ENCODE measurements at regions not wholly inside any gene's neighbourhood (a gene's known extent, or its start where the extent isn't known, plus 50 kb on each side); places are given as distances from the start of the nearest gene placed in this dataset.

DNA sequence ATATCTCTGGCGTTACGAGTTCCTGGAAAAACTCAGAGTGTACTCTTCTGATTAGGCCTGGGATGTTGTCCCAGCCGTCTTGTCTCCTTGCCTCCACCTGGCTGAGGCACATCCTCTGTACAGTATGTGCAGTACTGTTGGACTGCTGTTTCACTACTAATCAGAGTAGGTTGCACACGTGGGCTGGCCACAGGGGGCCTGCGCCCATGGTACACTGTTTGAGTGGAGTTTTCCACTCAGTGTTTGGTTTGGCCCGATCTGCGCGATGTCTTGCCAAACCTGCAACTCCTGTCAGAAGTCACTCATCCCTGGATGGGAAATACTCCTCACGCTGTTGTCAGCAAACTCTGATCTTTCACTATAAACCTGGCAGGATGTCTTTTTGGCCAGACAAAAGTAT, 189.6 kb upstream of the CSNK1A1L start:
- H3K4me1 ChIP-seq (ENCODE audit: control insufficient read depth in 2 of 2, insufficient read depth in 2 of 2, low read length in 2 of 2), result no peaks in the 10 kb centered on the region
- H3K9me3 Mint-ChIP-seq, result peaks cover 0 to 7% (median 2%) of the 10 kb centered on the region in 11 donors
- H3K4me3 ChIP-seq (ENCODE audit: low read length), result no peak overlapping the region
- no peaks in the 10 kb centered on the region for H3K9me3 ChIP-seq (ENCODE audit: control insufficient read depth in 2 of 3, low read length in 3 of 3)
- H3K4me1 Mint-ChIP-seq, result no peaks in the 10 kb centered on the region
- ChIA-PET POLR2A (no interaction called here), CTCF (no interaction called here)
- H3K27me3 ChIP-seq (ENCODE audit: control insufficient read depth in 2 of 2, insufficient read depth in 2 of 2, low read length in 2 of 2), result no peaks in the 10 kb centered on the region
- no peak for ATAC-seq
- no peaks in the 10 kb centered on the region for H3K36me3 ChIP-seq (ENCODE audit: control insufficient read depth in 2 of 3, insufficient read depth in 3 of 3, low read length in 3 of 3)
- no peak overlapping the region for H3K4me3 Mint-ChIP-seq
- no peak overlapping the region for H3K27ac ChIP-seq (ENCODE audit: low read depth, low read length)
- intact Hi-C loops (cut with micrococcal nuclease), result no loop called here
- no peak overlapping the region for H3K27ac Mint-ChIP-seq
- no peaks in the 10 kb centered on the region for H3K36me3 Mint-ChIP-seq
- H3K27me3 Mint-ChIP-seq, result no peaks in the 10 kb centered on the region
- no peak for DNase-seq

DNA sequence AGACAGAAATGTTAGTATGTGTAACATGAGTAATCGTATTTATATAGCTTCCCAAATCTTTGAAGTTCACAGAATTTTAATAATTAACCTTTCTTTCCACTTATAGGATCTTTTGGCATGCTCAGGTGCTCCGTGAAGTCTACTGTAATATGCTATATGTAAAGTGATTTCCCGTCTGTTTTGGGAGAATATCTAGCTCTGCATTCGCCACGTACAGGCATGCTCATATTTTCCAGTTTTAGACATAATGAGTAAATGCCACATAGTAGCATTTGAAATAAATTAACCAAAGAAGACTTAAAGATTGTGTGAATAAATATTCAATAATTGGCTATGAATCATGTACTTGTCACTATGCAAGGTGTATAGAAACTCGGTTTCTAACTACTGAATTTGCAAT, 189.0 kb upstream of the CSNK1A1L start:
- ChIA-PET CTCF (no interaction called here), POLR2A (no interaction called here)
- no peaks in the 10 kb centered on the region for H3K27me3 Mint-ChIP-seq
- no peaks in the 10 kb centered on the region for H3K4me1 Mint-ChIP-seq
- H3K36me3 Mint-ChIP-seq, result no peaks in the 10 kb centered on the region
- Histone ChIP-seq H3K27me3 (ENCODE audit: control insufficient read depth in 2 of 2, insufficient read depth in 2 of 2, low read length in 2 of 2) (no peaks in the 10 kb centered on the region), H3K27ac (ENCODE audit: low read depth, low read length) (no peak overlapping the region), H3K4me1 (ENCODE audit: control insufficient read depth in 2 of 2, insufficient read depth in 2 of 2, low read length in 2 of 2) (no peaks in the 10 kb centered on the region), H3K36me3 (ENCODE audit: control insufficient read depth in 2 of 3, insufficient read depth in 3 of 3, low read length in 3 of 3) (no peaks in the 10 kb centered on the region), H3K9me3 (ENCODE audit: control insufficient read depth in 2 of 3, low read length in 3 of 3) (no peaks in the 10 kb centered on the region), H3K4me3 (ENCODE audit: low read length) (no peak overlapping the region)
- no peak for ATAC-seq
- no peak for DNase-seq
- peaks cover 0 to 7% (median 2%) of the 10 kb centered on the region in 11 donors for H3K9me3 Mint-ChIP-seq
- no peak overlapping the region for H3K27ac Mint-ChIP-seq
- intact Hi-C loops (cut with micrococcal nuclease), result no loop called here
- H3K4me3 Mint-ChIP-seq, result no peak overlapping the region

- no peak overlapping the region for H3K27ac Mint-ChIP-seq
- no peaks in the 10 kb centered on the region for H3K9me3 ChIP-seq (ENCODE audit: control insufficient read depth in 2 of 3, low read length in 3 of 3)
- no peak overlapping the region for H3K4me3 Mint-ChIP-seq
- DNase-seq, result no peak
- no peaks in the 10 kb centered on the region for H3K36me3 ChIP-seq (ENCODE audit: control insufficient read depth in 2 of 3, insufficient read depth in 3 of 3, low read length in 3 of 3)
- ChIA-PET POLR2A (no interaction called here), CTCF (no interaction called here)
- no peaks in the 10 kb centered on the region for H3K4me1 ChIP-seq (ENCODE audit: control insufficient read depth in 2 of 2, insufficient read depth in 2 of 2, low read length in 2 of 2)
- intact Hi-C loops (cut with micrococcal nuclease), result no loop called here
- no peak for ATAC-seq
- H3K27me3 ChIP-seq (ENCODE audit: control insufficient read depth in 2 of 2, insufficient read depth in 2 of 2, low read length in 2 of 2), result no peaks in the 10 kb centered on the region
- no peaks in the 10 kb centered on the region for H3K27me3 Mint-ChIP-seq
- H3K36me3 Mint-ChIP-seq, result no peaks in the 10 kb centered on the region
- H3K4me1 Mint-ChIP-seq, result no peaks in the 10 kb centered on the region
- H3K9me3 Mint-ChIP-seq, result peaks cover 0 to 5% (median 0%) of the 10 kb centered on the region in 11 donors
- H3K4me3 ChIP-seq (ENCODE audit: low read length), result no peak overlapping the region
- H3K27ac ChIP-seq (ENCODE audit: low read depth, low read length), result no peak overlapping the region
Observed at GRCh38 chr13:37293295-37293694, 187.8 kb upstream of the CSNK1A1L start.

DNA sequence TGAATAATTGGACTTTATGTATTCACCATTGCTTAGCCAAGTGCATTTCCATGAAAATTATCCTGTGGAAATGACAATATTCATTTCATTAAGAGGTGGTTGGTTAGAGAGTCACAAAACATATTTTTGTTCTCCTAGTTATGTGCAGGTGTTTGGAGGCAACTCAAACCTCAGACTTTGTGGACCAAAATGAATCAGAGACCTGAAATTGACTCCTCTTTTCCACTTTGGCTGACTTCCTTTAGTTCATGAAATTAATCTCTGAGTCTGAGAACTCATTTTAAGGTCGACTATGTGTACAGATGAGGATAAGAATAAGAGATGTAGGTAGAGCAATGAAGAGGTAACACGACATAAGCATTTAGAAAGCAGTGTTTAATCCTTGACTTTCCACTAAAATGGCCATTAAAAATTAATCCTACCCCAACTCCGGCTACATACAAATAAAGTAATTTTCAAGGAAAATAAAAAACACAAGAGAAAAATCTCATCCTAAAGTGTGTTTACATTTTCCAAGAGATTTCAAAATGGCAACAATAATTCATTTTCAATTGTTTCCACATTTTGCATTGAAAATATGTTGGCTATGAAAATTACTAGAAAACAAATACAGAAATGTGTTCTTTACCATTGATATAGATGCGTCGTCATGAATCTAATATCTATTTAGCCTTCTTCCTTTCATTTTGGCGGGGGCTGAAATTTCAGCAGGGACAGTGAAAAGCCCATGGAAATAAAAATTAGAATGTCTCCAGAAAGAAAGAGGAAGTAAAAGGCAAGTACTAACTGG, 185.4 kb upstream of the CSNK1A1L start:
- Mint-ChIP-seq H3K9me3 (peaks cover 0 to 3% (median 0%) of the 10 kb centered on the region in 11 donors), H3K27ac (no peak overlapping the region), H3K4me1 (no peaks in the 10 kb centered on the region), H3K27me3 (no peaks in the 10 kb centered on the region), H3K4me3 (no peak overlapping the region), H3K36me3 (no peaks in the 10 kb centered on the region)
- H3K36me3 ChIP-seq (ENCODE audit: control insufficient read depth in 2 of 3, insufficient read depth in 3 of 3, low read length in 3 of 3), result no peaks in the 10 kb centered on the region
- H3K27ac ChIP-seq (ENCODE audit: low read depth, low read length), result no peak overlapping the region
- no peaks in the 10 kb centered on the region for H3K9me3 ChIP-seq (ENCODE audit: control insufficient read depth in 2 of 3, low read length in 3 of 3)
- CTCF ChIA-PET, result no interaction called here
- intact Hi-C loops (cut with micrococcal nuclease), result no loop called here
- no peaks in the 10 kb centered on the region for H3K27me3 ChIP-seq (ENCODE audit: control insufficient read depth in 2 of 2, insufficient read depth in 2 of 2, low read length in 2 of 2)
- H3K4me3 ChIP-seq (ENCODE audit: low read length), result no peak overlapping the region
- H3K4me1 ChIP-seq (ENCODE audit: control insufficient read depth in 2 of 2, insufficient read depth in 2 of 2, low read length in 2 of 2), result no peaks in the 10 kb centered on the region
- no peak for ATAC-seq
- DNase-seq, result no peak
- POLR2A ChIA-PET, result no interaction called here

DNA sequence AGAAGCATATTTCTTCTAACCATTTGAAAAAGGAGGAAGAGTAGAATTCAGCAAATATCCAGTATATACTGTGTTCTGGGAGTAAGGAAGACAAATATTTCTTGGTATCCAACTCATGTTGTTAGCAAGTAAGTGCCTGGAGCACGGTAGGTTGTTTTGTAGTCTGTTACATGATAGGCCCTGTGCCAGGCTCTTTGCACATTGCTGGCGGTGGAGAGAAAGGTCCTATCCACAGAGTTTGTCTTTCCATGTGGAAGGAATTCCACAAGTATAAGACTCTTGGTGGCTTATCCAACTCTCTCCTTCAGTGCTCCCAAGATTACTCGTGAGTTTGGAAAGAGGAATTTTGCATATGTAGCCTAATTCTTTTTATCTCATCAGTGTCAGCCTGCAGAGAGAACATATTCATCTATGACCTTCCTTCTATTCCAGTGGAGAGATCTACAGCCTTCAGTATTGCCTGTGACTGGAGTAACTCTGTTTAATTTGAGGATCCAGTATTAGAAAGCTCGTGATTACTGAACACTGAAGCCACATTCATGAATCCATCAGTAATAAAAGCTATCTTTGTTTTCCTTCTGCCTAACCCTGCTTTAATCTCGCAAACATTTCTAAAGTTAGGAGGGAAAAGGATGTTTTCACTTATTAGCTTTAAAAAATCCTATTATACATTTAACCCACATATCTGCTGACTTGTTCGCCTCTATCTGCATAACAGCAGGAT, 183.9 kb upstream of the CSNK1A1L start:
- Mint-ChIP-seq H3K4me1 (no peaks in the 10 kb centered on the region), H3K9me3 (peaks cover 0 to 3% (median 0%) of the 10 kb centered on the region in 11 donors), H3K27ac (no peak overlapping the region), H3K27me3 (no peaks in the 10 kb centered on the region), H3K36me3 (no peaks in the 10 kb centered on the region), H3K4me3 (no peak overlapping the region)
- H3K36me3 ChIP-seq (ENCODE audit: control insufficient read depth in 2 of 3, insufficient read depth in 3 of 3, low read length in 3 of 3), result no peaks in the 10 kb centered on the region
- DNase-seq (no peak), ATAC-seq (no peak)
- H3K9me3 ChIP-seq (ENCODE audit: control insufficient read depth in 2 of 3, low read length in 3 of 3), result no peaks in the 10 kb centered on the region
- H3K27ac ChIP-seq (ENCODE audit: low read depth, low read length), result no peak overlapping the region
- ChIA-PET CTCF (no interaction called here), POLR2A (no interaction called here)
- intact Hi-C loops (cut with micrococcal nuclease), result no loop called here
- H3K27me3 ChIP-seq (ENCODE audit: control insufficient read depth in 2 of 2, insufficient read depth in 2 of 2, low read length in 2 of 2), result no peaks in the 10 kb centered on the region
- no peaks in the 10 kb centered on the region for H3K4me1 ChIP-seq (ENCODE audit: control insufficient read depth in 2 of 2, insufficient read depth in 2 of 2, low read length in 2 of 2)
- no peak overlapping the region for H3K4me3 ChIP-seq (ENCODE audit: low read length)

GRCh38 chr13:37288057-37288720, 182.7 kb upstream of the CSNK1A1L start:
- no peak overlapping the region for H3K27ac ChIP-seq (ENCODE audit: low read depth, low read length)
- POLR2A ChIA-PET, result no interaction called here
- H3K4me3 Mint-ChIP-seq, result no peak overlapping the region
- intact Hi-C loops (cut with micrococcal nuclease), result no loop called here
- DNase-seq (no peak), ATAC-seq (no peak)
- no peaks in the 10 kb centered on the region for H3K9me3 ChIP-seq (ENCODE audit: control insufficient read depth in 2 of 3, low read length in 3 of 3)
- peaks cover 0 to 3% (median 0%) of the 10 kb centered on the region in 11 donors for H3K9me3 Mint-ChIP-seq
- no peak overlapping the region for H3K27ac Mint-ChIP-seq
- no peaks in the 10 kb centered on the region for H3K27me3 ChIP-seq (ENCODE audit: control insufficient read depth in 2 of 2, insufficient read depth in 2 of 2, low read length in 2 of 2)
- CTCF ChIA-PET, result no interaction called here
- H3K4me1 Mint-ChIP-seq, result no peaks in the 10 kb centered on the region
- H3K4me1 ChIP-seq (ENCODE audit: control insufficient read depth in 2 of 2, insufficient read depth in 2 of 2, low read length in 2 of 2), result no peaks in the 10 kb centered on the region
- H3K4me3 ChIP-seq (ENCODE audit: low read length), result no peak overlapping the region
- H3K36me3 ChIP-seq (ENCODE audit: control insufficient read depth in 2 of 3, insufficient read depth in 3 of 3, low read length in 3 of 3), result no peaks in the 10 kb centered on the region
- H3K36me3 Mint-ChIP-seq, result no peaks in the 10 kb centered on the region
- H3K27me3 Mint-ChIP-seq, result no peaks in the 10 kb centered on the region

All from naive thymus-derived CD4-positive, alpha-beta T cell (primary cell).